ENCODE measurements at regions not wholly inside any gene's neighbourhood (a gene's known extent, or its start where the extent isn't known, plus 50 kb on each side); places are given as distances from the start of the nearest gene placed in this dataset.

DNA sequence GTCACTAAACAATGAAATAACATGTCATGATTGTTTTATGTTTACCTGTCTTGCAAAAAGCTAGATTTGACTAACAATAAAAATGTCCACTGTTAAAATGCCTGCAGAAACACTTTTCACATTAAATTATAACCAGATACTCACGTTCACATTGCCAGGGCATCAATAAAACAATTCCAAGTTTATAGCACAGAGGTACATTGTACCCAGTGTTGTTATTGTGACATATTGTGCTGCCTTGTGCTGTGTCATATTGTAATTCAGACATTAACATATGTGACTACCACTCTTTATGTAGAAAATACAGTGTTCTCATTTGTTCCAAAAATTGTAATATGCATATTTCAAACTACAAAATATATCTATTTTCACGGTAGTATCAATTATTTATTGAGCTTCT lies 766.1 kb downstream of the NCAM2 start:
- H3K4me3 ChIP-seq (ENCODE audit: low read length) = no peak overlapping the region
- DNase-seq = no peak
- H3K36me3 ChIP-seq (ENCODE audit: control insufficient read depth, insufficient read depth, low read length) = no peaks in the 10 kb centered on the region
- no peaks in the 10 kb centered on the region for H3K4me1 ChIP-seq (ENCODE audit: control insufficient read depth, insufficient read depth, low read length)
- WGBS (ENCODE audit: insufficient coverage) = no CpG with 5 or more reads among the region's 2 CpGs
- no peak overlapping the region for H3K27ac ChIP-seq (ENCODE audit: low read length)
- H3K27me3 ChIP-seq (ENCODE audit: control insufficient read depth, insufficient read depth, low read length) = no peaks in the 10 kb centered on the region
- no peaks in the 10 kb centered on the region for H3K9me3 ChIP-seq (replicated peaks; ENCODE audit: control insufficient read depth, low read depth, low read length)

GRCh38 chr21:21767276-21767675 lies 769.1 kb downstream of the NCAM2 start:
- Histone ChIP-seq H3K4me1 (ENCODE audit: control insufficient read depth, insufficient read depth, low read length) (no peaks in the 10 kb centered on the region), H3K27ac (ENCODE audit: low read length) (no peak overlapping the region), H3K4me3 (ENCODE audit: low read length) (no peak overlapping the region), H3K9me3 (replicated peaks; ENCODE audit: control insufficient read depth, low read depth, low read length) (no peaks in the 10 kb centered on the region), H3K27me3 (ENCODE audit: control insufficient read depth, insufficient read depth, low read length) (no peaks in the 10 kb centered on the region), H3K36me3 (ENCODE audit: control insufficient read depth, insufficient read depth, low read length) (no peaks in the 10 kb centered on the region)
- WGBS (ENCODE audit: insufficient coverage) = 34% methylated on average over 2 of the region's 5 CpGs
- DNase-seq = peak; percentile 82

DNA sequence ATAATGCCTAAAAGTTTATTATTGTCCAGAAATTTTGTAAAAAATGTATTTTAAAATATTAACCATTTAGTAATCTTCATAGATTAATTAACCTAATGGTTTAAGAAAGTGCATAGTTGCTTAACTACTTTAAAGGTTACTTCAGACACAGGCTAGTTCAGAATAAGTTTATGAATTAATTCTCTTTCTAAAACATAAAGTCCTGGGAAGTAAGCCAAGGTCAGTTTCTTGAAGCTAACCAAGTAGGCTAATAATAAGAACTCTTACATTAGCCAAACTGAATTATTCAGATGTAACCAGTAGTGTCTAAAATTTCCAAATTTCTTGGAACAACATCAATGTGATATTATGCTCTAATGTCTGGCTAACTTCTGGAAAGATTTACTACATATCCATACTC lies 790.4 kb downstream of the NCAM2 start:
- Histone ChIP-seq H3K4me3 (ENCODE audit: low read length) (no peak overlapping the region), H3K27me3 (ENCODE audit: control insufficient read depth, insufficient read depth, low read length) (no peaks in the 10 kb centered on the region), H3K36me3 (ENCODE audit: control insufficient read depth, insufficient read depth, low read length) (no peaks in the 10 kb centered on the region), H3K27ac (ENCODE audit: low read length) (no peak overlapping the region), H3K4me1 (ENCODE audit: control insufficient read depth, insufficient read depth, low read length) (no peaks in the 10 kb centered on the region), H3K9me3 (replicated peaks; ENCODE audit: control insufficient read depth, low read depth, low read length) (peaks cover under 1% of the 10 kb centered on the region)
- DNase-seq = peak; percentile 19

- Histone ChIP-seq H3K27ac (ENCODE audit: low read length) (no peak overlapping the region), H3K27me3 (ENCODE audit: control insufficient read depth, insufficient read depth, low read length) (no peaks in the 10 kb centered on the region), H3K36me3 (ENCODE audit: control insufficient read depth, insufficient read depth, low read length) (no peaks in the 10 kb centered on the region), H3K4me3 (ENCODE audit: low read length) (no peak overlapping the region), H3K4me1 (ENCODE audit: control insufficient read depth, insufficient read depth, low read length) (no peaks in the 10 kb centered on the region), H3K9me3 (replicated peaks; ENCODE audit: control insufficient read depth, low read depth, low read length) (no peaks in the 10 kb centered on the region)
- DNase-seq = no peak
- WGBS (ENCODE audit: insufficient coverage) = no CpG with 5 or more reads among the region's 2 CpGs
Observed at GRCh38 chr21:21801921-21802320, 803.7 kb downstream of the NCAM2 start.

DNA sequence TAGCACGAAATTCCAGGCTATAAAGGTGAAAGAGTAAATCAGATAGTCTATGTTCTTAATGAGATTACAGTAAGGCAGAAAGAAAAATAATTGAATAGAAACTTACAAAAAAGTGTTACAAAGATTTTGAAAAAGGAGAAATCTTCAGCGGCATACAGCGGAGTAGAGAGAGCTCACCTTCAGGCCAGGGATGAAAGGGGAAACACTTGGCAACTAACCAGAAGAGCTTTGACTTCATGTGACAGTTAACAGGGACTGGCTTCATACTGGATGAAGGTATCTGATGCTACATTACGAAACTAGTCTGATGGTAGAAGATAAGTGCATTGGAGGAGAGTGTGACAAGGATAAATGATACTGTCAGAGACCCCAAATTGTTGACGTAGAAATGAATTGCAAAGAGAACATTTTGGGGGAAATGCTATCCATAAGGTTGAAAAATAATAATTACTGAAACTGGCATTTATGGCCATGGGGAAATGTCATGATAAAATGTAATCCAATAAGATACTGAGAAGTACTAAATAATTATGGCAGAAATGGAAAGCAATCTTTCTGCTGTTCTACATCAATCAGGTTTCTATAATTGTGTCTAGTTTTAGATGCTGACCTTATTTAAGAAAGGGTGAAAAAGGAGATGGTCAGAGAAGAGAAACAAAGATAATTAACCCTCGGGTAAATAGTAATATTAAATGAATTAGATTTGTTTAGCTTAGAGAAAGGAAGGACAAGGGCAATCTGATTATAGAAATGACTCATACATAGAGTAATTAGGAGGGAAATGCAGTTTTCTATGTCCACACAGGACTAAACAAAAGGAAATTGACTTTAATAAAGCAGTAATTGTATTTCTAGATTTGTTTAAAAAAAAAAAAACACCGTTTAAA lies 808.7 kb downstream of the NCAM2 start:
- Histone ChIP-seq H3K36me3 (ENCODE audit: control insufficient read depth, insufficient read depth, low read length) (no peaks in the 10 kb centered on the region), H3K4me1 (ENCODE audit: control insufficient read depth, insufficient read depth, low read length) (no peaks in the 10 kb centered on the region), H3K4me3 (ENCODE audit: low read length) (no peak overlapping the region), H3K27ac (ENCODE audit: low read length) (no peak overlapping the region), H3K27me3 (ENCODE audit: control insufficient read depth, insufficient read depth, low read length) (no peaks in the 10 kb centered on the region), H3K9me3 (replicated peaks; ENCODE audit: control insufficient read depth, low read depth, low read length) (no peaks in the 10 kb centered on the region)
- DNase-seq = no peak
- WGBS (ENCODE audit: insufficient coverage) = 93% methylated on average over 3 of the region's 7 CpGs

- Histone ChIP-seq H3K4me1 (ENCODE audit: control insufficient read depth, insufficient read depth, low read length) (no peaks in the 10 kb centered on the region), H3K27ac (ENCODE audit: low read length) (no peak overlapping the region), H3K36me3 (ENCODE audit: control insufficient read depth, insufficient read depth, low read length) (no peaks in the 10 kb centered on the region), H3K4me3 (ENCODE audit: low read length) (no peak overlapping the region), H3K9me3 (replicated peaks; ENCODE audit: control insufficient read depth, low read depth, low read length) (no peaks in the 10 kb centered on the region), H3K27me3 (ENCODE audit: control insufficient read depth, insufficient read depth, low read length) (no peaks in the 10 kb centered on the region)
- WGBS (ENCODE audit: insufficient coverage) = no CpG with 5 or more reads among the region's 1 CpG
- DNase-seq = peak; percentile 4
Observed at GRCh38 chr21:21807598-21807903, 809.3 kb downstream of the NCAM2 start.

- no peak overlapping the region for H3K4me3 ChIP-seq (ENCODE audit: low read length)
- H3K27ac ChIP-seq (ENCODE audit: low read length) = no peak overlapping the region
- no peaks in the 10 kb centered on the region for H3K4me1 ChIP-seq (ENCODE audit: control insufficient read depth, insufficient read depth, low read length)
- H3K9me3 ChIP-seq (replicated peaks; ENCODE audit: control insufficient read depth, low read depth, low read length) = no peaks in the 10 kb centered on the region
- H3K36me3 ChIP-seq (ENCODE audit: control insufficient read depth, insufficient read depth, low read length) = no peaks in the 10 kb centered on the region
- H3K27me3 ChIP-seq (ENCODE audit: control insufficient read depth, insufficient read depth, low read length) = no peaks in the 10 kb centered on the region
- no CpG with 5 or more reads among the region's 2 CpGs for WGBS (ENCODE audit: insufficient coverage)
- DNase-seq = no peak
Observed at GRCh38 chr21:21813289-21813688, 815.1 kb downstream of the NCAM2 start.

DNA sequence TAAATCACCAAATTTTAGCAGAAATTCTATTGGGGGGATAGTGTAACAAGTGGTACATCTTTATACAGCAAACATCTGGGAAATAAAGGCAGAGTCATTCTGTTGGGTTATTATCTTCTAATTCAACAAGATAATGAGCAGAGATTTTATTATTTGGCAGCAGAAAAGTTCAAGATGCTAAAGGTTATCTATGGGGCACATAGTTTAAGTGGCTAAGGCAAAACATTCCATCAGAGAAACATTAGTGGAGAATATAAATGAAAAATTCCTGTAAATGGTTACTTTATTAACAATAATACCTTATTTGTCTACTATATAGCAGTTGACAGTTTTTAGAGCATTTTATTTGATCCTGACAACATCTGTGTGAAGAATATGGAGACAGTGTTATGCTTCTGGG lies 815.7 kb downstream of the NCAM2 start:
- Histone ChIP-seq H3K27ac (ENCODE audit: low read length) (no peak overlapping the region), H3K4me3 (ENCODE audit: low read length) (no peak overlapping the region), H3K4me1 (ENCODE audit: control insufficient read depth, insufficient read depth, low read length) (no peaks in the 10 kb centered on the region), H3K36me3 (ENCODE audit: control insufficient read depth, insufficient read depth, low read length) (no peaks in the 10 kb centered on the region), H3K9me3 (replicated peaks; ENCODE audit: control insufficient read depth, low read depth, low read length) (no peaks in the 10 kb centered on the region), H3K27me3 (ENCODE audit: control insufficient read depth, insufficient read depth, low read length) (no peaks in the 10 kb centered on the region)
- DNase-seq = no peak

GRCh38 chr21:21816778-21817177 lies 818.6 kb downstream of the NCAM2 start:
- no CpG with 5 or more reads among the region's 4 CpGs for WGBS (ENCODE audit: insufficient coverage)

GRCh38 chr21:21818898-21819297 lies 820.7 kb downstream of the NCAM2 start:
- H3K4me3 ChIP-seq (ENCODE audit: low read length) = no peak overlapping the region
- H3K27ac ChIP-seq (ENCODE audit: low read length) = no peak overlapping the region
- DNase-seq = no peak
- no CpG with 5 or more reads among the region's 2 CpGs for WGBS (ENCODE audit: insufficient coverage)
- no peaks in the 10 kb centered on the region for H3K9me3 ChIP-seq (replicated peaks; ENCODE audit: control insufficient read depth, low read depth, low read length)
- no peaks in the 10 kb centered on the region for H3K36me3 ChIP-seq (ENCODE audit: control insufficient read depth, insufficient read depth, low read length)
- no peaks in the 10 kb centered on the region for H3K27me3 ChIP-seq (ENCODE audit: control insufficient read depth, insufficient read depth, low read length)
- no peaks in the 10 kb centered on the region for H3K4me1 ChIP-seq (ENCODE audit: control insufficient read depth, insufficient read depth, low read length)

More at GRCh38 chr21:21816778-21817177, 818.6 kb downstream of the NCAM2 start:
- Histone ChIP-seq H3K36me3 (ENCODE audit: control insufficient read depth, insufficient read depth, low read length) (no peaks in the 10 kb centered on the region), H3K27me3 (ENCODE audit: control insufficient read depth, insufficient read depth, low read length) (no peaks in the 10 kb centered on the region), H3K9me3 (replicated peaks; ENCODE audit: control insufficient read depth, low read depth, low read length) (no peaks in the 10 kb centered on the region), H3K4me3 (ENCODE audit: low read length) (no peak overlapping the region), H3K4me1 (ENCODE audit: control insufficient read depth, insufficient read depth, low read length) (no peaks in the 10 kb centered on the region), H3K27ac (ENCODE audit: low read length) (no peak overlapping the region)
- DNase-seq = no peak

DNA sequence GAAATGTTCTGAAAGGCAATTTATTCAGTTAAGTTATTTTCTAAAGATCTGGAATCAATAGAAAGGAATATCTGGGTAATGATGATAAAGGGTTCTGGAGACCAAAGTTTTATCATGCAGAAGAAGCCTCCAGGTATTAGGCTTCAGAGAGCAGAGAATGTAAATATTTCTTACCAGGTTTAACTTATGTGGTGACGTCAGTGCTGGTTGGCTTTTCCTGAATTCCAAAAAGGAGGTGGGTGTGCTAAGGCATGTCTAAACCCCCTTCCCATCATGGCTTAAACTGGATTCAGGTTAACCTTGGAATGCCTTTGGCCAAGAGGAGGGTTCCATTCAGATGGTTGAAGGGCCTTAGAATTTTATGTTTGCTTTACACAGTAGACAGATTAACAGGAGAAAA lies 829.9 kb downstream of the NCAM2 start:
- Histone ChIP-seq H3K27ac (ENCODE audit: low read length) (no peak overlapping the region), H3K4me1 (ENCODE audit: control insufficient read depth, insufficient read depth, low read length) (no peaks in the 10 kb centered on the region), H3K36me3 (ENCODE audit: control insufficient read depth, insufficient read depth, low read length) (no peaks in the 10 kb centered on the region), H3K9me3 (replicated peaks; ENCODE audit: control insufficient read depth, low read depth, low read length) (peaks cover 2% of the 10 kb centered on the region), H3K27me3 (ENCODE audit: control insufficient read depth, insufficient read depth, low read length) (no peaks in the 10 kb centered on the region), H3K4me3 (ENCODE audit: low read length) (no peak overlapping the region)
- no CpG with 5 or more reads among the region's 1 CpG for WGBS (ENCODE audit: insufficient coverage)
- DNase-seq = no peak

Data from muscle of leg (tissue), 3 donors.